Mammary epithelial cell (primary cell): ENCODE measurements at regions not wholly inside any gene's neighbourhood (a gene's known extent, or its start where the extent isn't known, plus 50 kb on each side); places are given as distances from the start of the nearest gene placed in this dataset.

Source experiments
- EZH2 ChIP-seq: IDR thresholded peaks from 2 replicates; pipeline ENCODE4 v1.6.1; 2012; ENCODE audit warnings: low read length, inconsistent platforms, borderline replicate concordance
- TF ChIP-seq, protein P1 (sequence below), 2 donors: IDR thresholded peaks in 1 of 2; conservative IDR thresholded peaks in 1 of 2; 2 replicates each; pipeline ENCODE4 v1.5.1; 2011 to 2012; ENCODE audit warnings: inconsistent platforms in 2 of 2, low read length in 2 of 2, mild to moderate bottlenecking in 2 of 2, control low read depth in 1 of 2, low read depth in 1 of 2; ENCODE audit not compliant: insufficient read depth in 1 of 2; ENCODE audit errors: extremely low read depth in 1 of 2

GRCh38 chr10:4643471-4643870 lies 182.5 kb upstream of the AKR1E2 start:
- TF ChIP-seq EZH2: no peak
- TF ChIP-seq, protein P1, sequence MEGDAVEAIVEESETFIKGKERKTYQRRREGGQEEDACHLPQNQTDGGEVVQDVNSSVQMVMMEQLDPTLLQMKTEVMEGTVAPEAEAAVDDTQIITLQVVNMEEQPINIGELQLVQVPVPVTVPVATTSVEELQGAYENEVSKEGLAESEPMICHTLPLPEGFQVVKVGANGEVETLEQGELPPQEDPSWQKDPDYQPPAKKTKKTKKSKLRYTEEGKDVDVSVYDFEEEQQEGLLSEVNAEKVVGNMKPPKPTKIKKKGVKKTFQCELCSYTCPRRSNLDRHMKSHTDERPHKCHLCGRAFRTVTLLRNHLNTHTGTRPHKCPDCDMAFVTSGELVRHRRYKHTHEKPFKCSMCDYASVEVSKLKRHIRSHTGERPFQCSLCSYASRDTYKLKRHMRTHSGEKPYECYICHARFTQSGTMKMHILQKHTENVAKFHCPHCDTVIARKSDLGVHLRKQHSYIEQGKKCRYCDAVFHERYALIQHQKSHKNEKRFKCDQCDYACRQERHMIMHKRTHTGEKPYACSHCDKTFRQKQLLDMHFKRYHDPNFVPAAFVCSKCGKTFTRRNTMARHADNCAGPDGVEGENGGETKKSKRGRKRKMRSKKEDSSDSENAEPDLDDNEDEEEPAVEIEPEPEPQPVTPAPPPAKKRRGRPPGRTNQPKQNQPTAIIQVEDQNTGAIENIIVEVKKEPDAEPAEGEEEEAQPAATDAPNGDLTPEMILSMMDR (conservative IDR thresholded peaks at IDR 0.05 in 1 of 2, IDR thresholded peaks at IDR 0.05 in 1 of 2; ENCODE audit: extremely low read depth in 1 of 2, insufficient read depth in 1 of 2, low read depth in 1 of 2, low read length in 2 of 2): no peak
